ENCODE measurements at regions not wholly inside any gene's neighbourhood (a gene's known extent, or its start where the extent isn't known, plus 50 kb on each side); places are given as distances from the start of the nearest gene placed in this dataset.
A peak's percentile ranks its signal among the peaks of the same experiment; 100 is the strongest.

GRCh38 chr11:111035746-111036145 lies 209.8 kb upstream of the POU2AF2 start:
- H3K9me3 Mint-ChIP-seq, result peaks cover 4 to 6% of the 10 kb centered on the region in 2 donors
- peaks cover 0 to 2% of the 10 kb centered on the region in 2 donors for H3K36me3 Mint-ChIP-seq (ENCODE audit: insufficient read depth in 2 of 2)
- no peaks in the 10 kb centered on the region for H3K27me3 Mint-ChIP-seq (ENCODE audit: low read depth)
- ATAC-seq (replicated peaks in 1 of 2) (no peak), DNase-seq (no peak)
- H3K4me1 Mint-ChIP-seq (ENCODE audit: low read depth), result no peaks in the 10 kb centered on the region
- no peak overlapping the region for H3K4me3 Mint-ChIP-seq
- no peak overlapping the region for H3K27ac Mint-ChIP-seq

GRCh38 chr11:111026241-111026640 lies 219.3 kb upstream of the POU2AF2 start:
- Mint-ChIP-seq H3K4me1 (ENCODE audit: low read depth) (no peaks in the 10 kb centered on the region), H3K9me3 (peaks cover 5 to 6% of the 10 kb centered on the region in 2 donors), H3K4me3 (no peak overlapping the region), H3K27ac (no peak overlapping the region), H3K36me3 (ENCODE audit: insufficient read depth in 2 of 2) (peaks cover 0 to 9% of the 10 kb centered on the region in 2 donors), H3K27me3 (ENCODE audit: low read depth) (peaks cover 33% of the 10 kb centered on the region)
- ATAC-seq (replicated peaks in 1 of 2), result no peak
- DNase-seq, result no peak

- Mint-ChIP-seq H3K4me1 (ENCODE audit: low read depth) (no peaks in the 10 kb centered on the region), H3K36me3 (ENCODE audit: insufficient read depth in 2 of 2) (peaks cover 0 to 1% of the 10 kb centered on the region in 2 donors), H3K9me3 (no peaks in the 10 kb centered on the region)
Observed at GRCh38 chr11:111021131-111021530, 224.4 kb upstream of the POU2AF2 start.

GRCh38 chr11:111019871-111020670 lies 225.5 kb upstream of the POU2AF2 start:
- Mint-ChIP-seq H3K4me1 (ENCODE audit: low read depth) (no peaks in the 10 kb centered on the region), H3K36me3 (ENCODE audit: insufficient read depth in 2 of 2) (peaks cover 0 to 1% of the 10 kb centered on the region in 2 donors), H3K27me3 (ENCODE audit: low read depth) (peaks cover 18% of the 10 kb centered on the region), H3K4me3 (no peak overlapping the region), H3K27ac (no peak overlapping the region), H3K9me3 (no peaks in the 10 kb centered on the region)
- ATAC-seq (replicated peaks in 1 of 2) (no peak), DNase-seq (no peak)

More at GRCh38 chr11:111021131-111021530, 224.4 kb upstream of the POU2AF2 start:
- ATAC-seq (replicated peaks in 1 of 2) (no peak), DNase-seq (no peak)
- Mint-ChIP-seq H3K27me3 (ENCODE audit: low read depth) (peaks cover 24% of the 10 kb centered on the region), H3K27ac (no peak overlapping the region), H3K4me3 (no peak overlapping the region)

- ATAC-seq (replicated peaks in 1 of 2), result no peak
- H3K36me3 Mint-ChIP-seq (ENCODE audit: insufficient read depth in 2 of 2), result no peaks in the 10 kb centered on the region
- peaks cover 13% of the 10 kb centered on the region for H3K27me3 Mint-ChIP-seq (ENCODE audit: low read depth)
- no peak for DNase-seq
- H3K9me3 Mint-ChIP-seq, result no peaks in the 10 kb centered on the region
- no peak overlapping the region for H3K27ac Mint-ChIP-seq
- no peaks in the 10 kb centered on the region for H3K4me1 Mint-ChIP-seq (ENCODE audit: low read depth)
- no peak overlapping the region for H3K4me3 Mint-ChIP-seq
Observed at GRCh38 chr11:111019451-111019850, 226.1 kb upstream of the POU2AF2 start.

GRCh38 chr11:111018566-111018965 lies 227.0 kb upstream of the POU2AF2 start:
- Mint-ChIP-seq H3K27ac (no peak overlapping the region), H3K4me3 (no peak overlapping the region), H3K36me3 (ENCODE audit: insufficient read depth in 2 of 2) (no peaks in the 10 kb centered on the region), H3K9me3 (no peaks in the 10 kb centered on the region), H3K4me1 (ENCODE audit: low read depth) (no peaks in the 10 kb centered on the region), H3K27me3 (ENCODE audit: low read depth) (peaks cover 9% of the 10 kb centered on the region)
- ATAC-seq (replicated peaks in 1 of 2) (no peak), DNase-seq (no peak)

GRCh38 chr11:111012491-111012890 lies 233.0 kb upstream of the POU2AF2 start:
- peaks cover 5% of the 10 kb centered on the region for H3K4me1 Mint-ChIP-seq (ENCODE audit: low read depth)
- ATAC-seq (replicated peaks in 1 of 2) (no peak), DNase-seq (no peak)
- no peak overlapping the region for H3K27ac Mint-ChIP-seq
- H3K27me3 Mint-ChIP-seq (ENCODE audit: low read depth), result peaks cover 24% of the 10 kb centered on the region
- no peak overlapping the region for H3K4me3 Mint-ChIP-seq
- H3K36me3 Mint-ChIP-seq (ENCODE audit: insufficient read depth in 2 of 2), result no peaks in the 10 kb centered on the region
- peaks cover 0 to 2% of the 10 kb centered on the region in 2 donors for H3K9me3 Mint-ChIP-seq

- no peak for ATAC-seq (replicated peaks in 1 of 2)
- Mint-ChIP-seq H3K9me3 (peaks cover 0 to 2% of the 10 kb centered on the region in 2 donors), H3K36me3 (ENCODE audit: insufficient read depth in 2 of 2) (no peaks in the 10 kb centered on the region), H3K4me1 (ENCODE audit: low read depth) (peaks cover 5% of the 10 kb centered on the region), H3K27ac (no peak overlapping the region), H3K4me3 (no peak overlapping the region), H3K27me3 (ENCODE audit: low read depth) (peaks cover 24% of the 10 kb centered on the region)
- DNase-seq, result no peak
Observed at GRCh38 chr11:111011275-111011594, 234.3 kb upstream of the POU2AF2 start.

- peaks cover 0 to 2% of the 10 kb centered on the region in 2 donors for H3K9me3 Mint-ChIP-seq
- peaks cover 5% of the 10 kb centered on the region for H3K4me1 Mint-ChIP-seq (ENCODE audit: low read depth)
- ATAC-seq (replicated peaks in 1 of 2) (no peak), DNase-seq (no peak)
- H3K36me3 Mint-ChIP-seq (ENCODE audit: insufficient read depth in 2 of 2), result no peaks in the 10 kb centered on the region
- H3K4me3 Mint-ChIP-seq, result no peak overlapping the region
- H3K27me3 Mint-ChIP-seq (ENCODE audit: low read depth), result peaks cover 24% of the 10 kb centered on the region
- no peak overlapping the region for H3K27ac Mint-ChIP-seq
Observed at GRCh38 chr11:111010391-111011274, 234.9 kb upstream of the POU2AF2 start.

- no peaks in the 10 kb centered on the region for H3K4me1 Mint-ChIP-seq (ENCODE audit: low read depth)
- no peak for ATAC-seq (replicated peaks in 1 of 2)
- H3K36me3 Mint-ChIP-seq (ENCODE audit: insufficient read depth in 2 of 2), result no peaks in the 10 kb centered on the region
- H3K9me3 Mint-ChIP-seq, result peaks cover 0 to 2% of the 10 kb centered on the region in 2 donors
- H3K27me3 Mint-ChIP-seq (ENCODE audit: low read depth), result peaks cover 15% of the 10 kb centered on the region
- H3K4me3 Mint-ChIP-seq, result no peak overlapping the region
- H3K27ac Mint-ChIP-seq, result no peak overlapping the region
- no peak for DNase-seq
Observed at GRCh38 chr11:111006227-111006626, 239.3 kb upstream of the POU2AF2 start.

- H3K36me3 Mint-ChIP-seq (ENCODE audit: insufficient read depth in 2 of 2), result no peaks in the 10 kb centered on the region
- no peak overlapping the region for H3K27ac Mint-ChIP-seq
- DNase-seq (no peak), ATAC-seq (replicated peaks in 1 of 2) (peak in 1 of 2 donors; percentile 60)
- no peaks in the 10 kb centered on the region for H3K27me3 Mint-ChIP-seq (ENCODE audit: low read depth)
- H3K9me3 Mint-ChIP-seq, result no peaks in the 10 kb centered on the region
- H3K4me3 Mint-ChIP-seq, result no peak overlapping the region
- no peaks in the 10 kb centered on the region for H3K4me1 Mint-ChIP-seq (ENCODE audit: low read depth)
Observed at GRCh38 chr11:111001986-111002611, 243.4 kb upstream of the POU2AF2 start.

- ATAC-seq (replicated peaks in 1 of 2) (no peak), DNase-seq (no peak)
- Mint-ChIP-seq H3K9me3 (no peaks in the 10 kb centered on the region), H3K4me3 (no peak overlapping the region), H3K27me3 (ENCODE audit: low read depth) (no peaks in the 10 kb centered on the region), H3K27ac (no peak overlapping the region), H3K36me3 (ENCODE audit: insufficient read depth in 2 of 2) (no peaks in the 10 kb centered on the region), H3K4me1 (ENCODE audit: low read depth) (no peaks in the 10 kb centered on the region)
Observed at GRCh38 chr11:111001081-111001430, 244.5 kb upstream of the POU2AF2 start.

- Mint-ChIP-seq H3K36me3 (ENCODE audit: insufficient read depth in 2 of 2) (no peaks in the 10 kb centered on the region), H3K9me3 (no peaks in the 10 kb centered on the region), H3K27ac (no peak overlapping the region), H3K4me3 (no peak overlapping the region), H3K27me3 (ENCODE audit: low read depth) (no peaks in the 10 kb centered on the region), H3K4me1 (ENCODE audit: low read depth) (no peaks in the 10 kb centered on the region)
- no peak for ATAC-seq (replicated peaks in 1 of 2)
- DNase-seq, result no peak
Observed at GRCh38 chr11:111000400-111001080, 245.0 kb upstream of the POU2AF2 start.
